Lung (tissue), 11 donors: ENCODE measurements at regions not wholly inside any gene's neighbourhood (a gene's known extent, or its start where the extent isn't known, plus 50 kb on each side); places are given as distances from the start of the nearest gene placed in this dataset.

ENCODE experiments used
- ATAC-seq: fragments of 200-7000 bp; cut with Tn5 transposase; one replicate; pipeline ENCODE4 v1.9.1; 2020; ENCODE audit warnings: moderate number of reproducible peaks; ENCODE audit not compliant: insufficient read depth, low FRiP score
- DNase-seq, 3 donors: peaks; one replicate each; pipeline ENCODE4 v3.0.0-alpha.2; 2013 to 2017
- H3K27ac ChIP-seq, 2 donors: one replicate each; pipeline ENCODE4 v1.5.1; 2013; ENCODE audit warnings: mild to moderate bottlenecking in 2 of 2, moderate library complexity in 2 of 2, control low read depth in 1 of 2, inconsistent platforms in 1 of 2, low read depth in 1 of 2, low read length in 1 of 2
- H3K27me3 ChIP-seq, 3 donors: one replicate each; pipeline ENCODE4 v1.5.1; 2013; ENCODE audit warnings: low read length in 2 of 3; ENCODE audit not compliant: control insufficient read depth in 3 of 3, insufficient read depth in 3 of 3
- H3K36me3 ChIP-seq, 4 donors: one replicate each; pipeline ENCODE4 v1.5.1; 2013; ENCODE audit warnings: low read length in 4 of 4, mild to moderate bottlenecking in 1 of 4, moderate library complexity in 1 of 4; ENCODE audit not compliant: control insufficient read depth in 4 of 4, insufficient read depth in 4 of 4
- H3K4me1 ChIP-seq, 5 donors: one replicate each; pipeline ENCODE4 v1.5.1; 2013; ENCODE audit warnings: low read length in 5 of 5, mild to moderate bottlenecking in 2 of 5, moderate library complexity in 1 of 5; ENCODE audit not compliant: control insufficient read depth in 5 of 5, insufficient read depth in 5 of 5
- H3K4me3 ChIP-seq: one replicate; pipeline ENCODE4 v1.5.1; 2013; ENCODE audit warnings: mild to moderate bottlenecking, control low read depth, moderate library complexity
- H3K9ac ChIP-seq, 2 donors: one replicate each; pipeline ENCODE4 v1.5.1; 2013; ENCODE audit warnings: low read length in 2 of 2, control low read depth in 1 of 2; ENCODE audit not compliant: insufficient read depth in 1 of 2
- H3K9me3 ChIP-seq, 4 donors: one replicate each; pipeline ENCODE4 v1.5.1; 2013; ENCODE audit warnings: low read length in 3 of 4, mild to moderate bottlenecking in 1 of 4, moderate library complexity in 1 of 4; ENCODE audit not compliant: control insufficient read depth in 4 of 4, insufficient read depth in 3 of 4
- CTCF ChIP-seq: IDR thresholded peaks from 2 replicates; pipeline ENCODE4 v1.5.1; 2012; ENCODE audit warnings: mild to moderate bottlenecking; ENCODE audit errors: control extremely low read depth, extremely low read depth
- WGBS, 2 donors: extraction: QIAGEN DNeasy Blood & Tissue Kit; methylation state at CpG; one replicate each; pipeline ENCODE4 v1.1.7; 2013; 5-methylcytosine and 5-hydroxymethylcytosine counted together
- donor health status: control.
- donor health status: control.
- donor health status: Bipolar disorder and iron deficiency.
- donor health status: healthy.
- donor health status: DM: yes; HTN: yes; CAD: no.

GRCh38 chr11:93939084-93939760 is 81.9 kb upstream of the HEPHL1 start:
- 54 to 56% methylated on average over 5 of the region's 5 CpGs for WGBS, 2 donors
- TF ChIP-seq CTCF, result no peak
- H3K4me3 ChIP-seq, result no peak overlapping the region
- H3K36me3 ChIP-seq, result no peaks in the 10 kb centered on the region
- no peaks in the 10 kb centered on the region for H3K4me1 ChIP-seq
- DNase-seq, result no peak
- no peaks in the 10 kb centered on the region for H3K27me3 ChIP-seq
- no peak for ATAC-seq
- H3K9me3 ChIP-seq, result peaks cover 0 to 3% (median 0%) of the 10 kb centered on the region in 4 donors
- no peak overlapping the region for H3K9ac ChIP-seq
- no peak overlapping the region for H3K27ac ChIP-seq

GRCh38 chr11:93940395-93940794 is 80.8 kb upstream of the HEPHL1 start:
- Histone ChIP-seq H3K27ac (no peak overlapping the region), H3K36me3 (no peaks in the 10 kb centered on the region), H3K4me3 (no peak overlapping the region), H3K9ac (no peak overlapping the region), H3K27me3 (no peaks in the 10 kb centered on the region), H3K9me3 (peaks cover 0 to 3% (median 0%) of the 10 kb centered on the region in 4 donors), H3K4me1 (no peaks in the 10 kb centered on the region)
- TF ChIP-seq CTCF, result no peak
- DNase-seq (no peak), ATAC-seq (no peak)
- WGBS, 2 donors, result 95 to 97% methylated on average over 2 of the region's 2 CpGs

GRCh38 chr11:93942176-93942575 is 79.0 kb upstream of the HEPHL1 start:
- no peaks in the 10 kb centered on the region for H3K27me3 ChIP-seq
- no peak overlapping the region for H3K9ac ChIP-seq
- no peak for ATAC-seq
- no peak overlapping the region for H3K27ac ChIP-seq
- H3K4me3 ChIP-seq, result no peak overlapping the region
- no peaks in the 10 kb centered on the region for H3K4me1 ChIP-seq
- no peak for TF ChIP-seq CTCF
- peaks cover 0 to 3% (median 0%) of the 10 kb centered on the region in 4 donors for H3K9me3 ChIP-seq
- WGBS, 2 donors, result 22 to 42% methylated on average over 2 of the region's 2 CpGs
- H3K36me3 ChIP-seq, result no peaks in the 10 kb centered on the region
- peak in 2 of 3 donors; percentile 21 to 38 for DNase-seq

- Histone ChIP-seq H3K4me1 (no peaks in the 10 kb centered on the region), H3K27me3 (no peaks in the 10 kb centered on the region), H3K36me3 (no peaks in the 10 kb centered on the region), H3K9me3 (no peaks in the 10 kb centered on the region), H3K4me3 (no peak overlapping the region), H3K9ac (no peak overlapping the region), H3K27ac (no peak overlapping the region)
- no peak for TF ChIP-seq CTCF
- ATAC-seq (no peak), DNase-seq (no peak)
- WGBS, 2 donors, result 87 to 90% methylated on average over 2 of the region's 2 CpGs
Measured at GRCh38 chr11:93945596-93945995, 75.6 kb upstream of the HEPHL1 start.
